ENCODE measurements at regions not wholly inside any gene's neighbourhood (a gene's known extent, or its start where the extent isn't known, plus 50 kb on each side); places are given as distances from the start of the nearest gene placed in this dataset.

- WGBS (ENCODE audit: insufficient coverage): 89% methylated on average over 4 of the region's 6 CpGs
- Histone ChIP-seq H3K9me3 (ENCODE audit: control insufficient read depth, insufficient read depth, low read length) (no peaks in the 10 kb centered on the region), H3K4me3 (ENCODE audit: low read length) (no peak overlapping the region), H3K4me1 (ENCODE audit: control insufficient read depth, insufficient read depth, low read length) (no peaks in the 10 kb centered on the region), H3K36me3 (ENCODE audit: control insufficient read depth, insufficient read depth, low read length) (no peaks in the 10 kb centered on the region), H3K27me3 (ENCODE audit: control insufficient read depth, insufficient read depth, low read length) (no peaks in the 10 kb centered on the region), H3K27ac (ENCODE audit: low read length) (no peak overlapping the region)
- TF ChIP-seq CTCF (IDR thresholded peaks at IDR 0.05): no peak
- Mint-ChIP-seq H3K4me1 (no peaks in the 10 kb centered on the region), H3K36me3 (no peaks in the 10 kb centered on the region), H3K4me3 (no peak overlapping the region), H3K9me3 (no peaks in the 10 kb centered on the region), H3K27ac (no peak overlapping the region), H3K27me3 (ENCODE audit: low read depth in 2 of 2) (peaks cover 0 to 2% of the 10 kb centered on the region in 2 donors)
- ATAC-seq (no peak), DNase-seq (no peak)
- intact Hi-C loops (cut with micrococcal nuclease): no loop called here
These were observed 558.5 kb upstream of the CFAP20DC start for GRCh38 chr3:59608356-59608755.

- Mint-ChIP-seq H3K36me3 (no peaks in the 10 kb centered on the region), H3K9me3 (no peaks in the 10 kb centered on the region), H3K27me3 (ENCODE audit: low read depth in 2 of 2) (peaks cover 0 to 2% of the 10 kb centered on the region in 2 donors), H3K4me1 (no peaks in the 10 kb centered on the region), H3K27ac (no peak overlapping the region), H3K4me3 (no peak overlapping the region)
- DNase-seq: no peak
- Histone ChIP-seq H3K27me3 (ENCODE audit: control insufficient read depth, insufficient read depth, low read length) (no peaks in the 10 kb centered on the region), H3K4me3 (ENCODE audit: low read length) (no peak overlapping the region), H3K4me1 (ENCODE audit: control insufficient read depth, insufficient read depth, low read length) (no peaks in the 10 kb centered on the region), H3K27ac (ENCODE audit: low read length) (no peak overlapping the region), H3K9me3 (ENCODE audit: control insufficient read depth, insufficient read depth, low read length) (no peaks in the 10 kb centered on the region), H3K36me3 (ENCODE audit: control insufficient read depth, insufficient read depth, low read length) (no peaks in the 10 kb centered on the region)
- TF ChIP-seq CTCF (IDR thresholded peaks at IDR 0.05): no peak
- no CpG with 5 or more reads among the region's 1 CpG for WGBS (ENCODE audit: insufficient coverage)
- intact Hi-C loops (cut with micrococcal nuclease): no loop called here
- ATAC-seq: no peak
These were observed 557.8 kb upstream of the CFAP20DC start for GRCh38 chr3:59607656-59608055.

- no peak for ATAC-seq
- no peak for DNase-seq
- Histone ChIP-seq H3K4me3 (ENCODE audit: low read length) (no peak overlapping the region), H3K4me1 (ENCODE audit: control insufficient read depth, insufficient read depth, low read length) (no peaks in the 10 kb centered on the region), H3K36me3 (ENCODE audit: control insufficient read depth, insufficient read depth, low read length) (no peaks in the 10 kb centered on the region), H3K27ac (ENCODE audit: low read length) (no peak overlapping the region), H3K27me3 (ENCODE audit: control insufficient read depth, insufficient read depth, low read length) (no peaks in the 10 kb centered on the region), H3K9me3 (ENCODE audit: control insufficient read depth, insufficient read depth, low read length) (no peaks in the 10 kb centered on the region)
- no peak for TF ChIP-seq CTCF (IDR thresholded peaks at IDR 0.05)
- no peaks in the 10 kb centered on the region for H3K4me1 Mint-ChIP-seq
- no peak overlapping the region for H3K4me3 Mint-ChIP-seq
- H3K27me3 Mint-ChIP-seq (ENCODE audit: low read depth in 2 of 2): peaks cover 0 to 2% of the 10 kb centered on the region in 2 donors
- no peaks in the 10 kb centered on the region for H3K36me3 Mint-ChIP-seq
- H3K9me3 Mint-ChIP-seq: no peaks in the 10 kb centered on the region
- intact Hi-C loops (cut with micrococcal nuclease): no loop called here
- WGBS (ENCODE audit: insufficient coverage): 55% methylated on average over 4 of the region's 4 CpGs
- H3K27ac Mint-ChIP-seq: no peak overlapping the region
These were observed 556.9 kb upstream of the CFAP20DC start for GRCh38 chr3:59606638-59607266.

- Mint-ChIP-seq H3K36me3 (no peaks in the 10 kb centered on the region), H3K27me3 (ENCODE audit: low read depth in 2 of 2) (peaks cover 2 to 7% of the 10 kb centered on the region in 2 donors), H3K4me1 (no peaks in the 10 kb centered on the region), H3K9me3 (no peaks in the 10 kb centered on the region), H3K4me3 (no peak overlapping the region), H3K27ac (no peak overlapping the region)
- Histone ChIP-seq H3K4me1 (ENCODE audit: control insufficient read depth, insufficient read depth, low read length) (no peaks in the 10 kb centered on the region), H3K36me3 (ENCODE audit: control insufficient read depth, insufficient read depth, low read length) (no peaks in the 10 kb centered on the region), H3K4me3 (ENCODE audit: low read length) (no peak overlapping the region), H3K9me3 (ENCODE audit: control insufficient read depth, insufficient read depth, low read length) (no peaks in the 10 kb centered on the region), H3K27me3 (ENCODE audit: control insufficient read depth, insufficient read depth, low read length) (no peaks in the 10 kb centered on the region), H3K27ac (ENCODE audit: low read length) (no peak overlapping the region)
- TF ChIP-seq CTCF (IDR thresholded peaks at IDR 0.05): no peak
- ATAC-seq (no peak), DNase-seq (no peak)
- intact Hi-C loops (cut with micrococcal nuclease): no loop called here
- WGBS (ENCODE audit: insufficient coverage): 96% methylated on average over 4 of the region's 5 CpGs
These were observed 556.2 kb upstream of the CFAP20DC start for GRCh38 chr3:59605944-59606534.
